ENCODE measurements at regions not wholly inside any gene's neighbourhood (a gene's known extent, or its start where the extent isn't known, plus 50 kb on each side); places are given as distances from the start of the nearest gene placed in this dataset.

GRCh38 chr18:6598657-6599056, 130.9 kb upstream of the ARHGAP28 start:
- TF ChIP-seq EZH2 (IDR thresholded peaks at IDR 0.05; ENCODE audit: borderline replicate concordance, insufficient read depth, low read depth, low read length, poor library complexity, severe bottlenecking) (no peak), CTCF (IDR thresholded peaks at IDR 0.05) (no peak)
- intact Hi-C loops (cut with micrococcal nuclease) = no loop called here
- Histone ChIP-seq H3K4me1 (ENCODE audit: control insufficient read depth in 2 of 2, insufficient read depth in 2 of 2, low read length in 2 of 2) (no peaks in the 10 kb centered on the region), H3K27ac (ENCODE audit: low read length in 2 of 2) (no peak overlapping the region), H4K20me1 (ENCODE audit: control insufficient read depth, insufficient read depth, low read length, poor library complexity, severe bottlenecking) (no peaks in the 10 kb centered on the region), H3K9ac (ENCODE audit: low read length) (no peak overlapping the region), H3K27me3 (replicated peaks in 1 of 4; ENCODE audit: control extremely low read depth in 1 of 4, control insufficient read depth in 3 of 4, insufficient read depth in 4 of 4, low read length in 3 of 4) (no peaks in the 10 kb centered on the region), H3K4me3 (ENCODE audit: control extremely low read depth in 1 of 5, extremely low read depth in 1 of 5, insufficient read depth in 1 of 5, low read depth in 2 of 5, low read length in 4 of 5) (no peak overlapping the region), H3K9me3 (ENCODE audit: control extremely low read depth in 1 of 3, control insufficient read depth in 2 of 3, insufficient read depth in 1 of 3, low read length in 2 of 3) (peaks cover 0 to 10% (median 0%) of the 10 kb centered on the region in 3 donors), H3K79me2 (ENCODE audit: control insufficient read depth, insufficient read depth, low read length) (no peaks in the 10 kb centered on the region), H3K36me3 (replicated peaks in 1 of 2; ENCODE audit: control extremely low read depth in 1 of 2, control insufficient read depth in 1 of 2, extremely low read depth in 1 of 2, insufficient read depth in 2 of 2, low read length in 1 of 2) (no peaks in the 10 kb centered on the region), H2AFZ (ENCODE audit: insufficient read depth, low read depth, low read length, poor library complexity, severe bottlenecking) (no peak overlapping the region), H3K4me2 (replicated peaks; ENCODE audit: low read depth, low read length, poor library complexity, severe bottlenecking) (no peak overlapping the region)
- WGBS (ENCODE audit: insufficient coverage) = 74% methylated on average over 6 of the region's 7 CpGs
- Mint-ChIP-seq H3K27ac (no peak overlapping the region), H3K27me3 (no peaks in the 10 kb centered on the region), H3K4me3 (no peak overlapping the region), H3K4me1 (no peaks in the 10 kb centered on the region), H3K9me3 (ENCODE audit: insufficient read depth) (no peaks in the 10 kb centered on the region)
- CTCF ChIA-PET = no interaction called here
- ATAC-seq (ENCODE audit: low read depth) (no peak), DNase-seq (no peak)
- POLR2A ChIA-PET = no interaction called here

- ChIA-PET CTCF (no interaction called here), POLR2A (no interaction called here)
- no peak overlapping the region for H3K4me3 ChIP-seq (ENCODE audit: control extremely low read depth in 1 of 5, extremely low read depth in 1 of 5, insufficient read depth in 1 of 5, low read depth in 2 of 5, low read length in 4 of 5)
- no peaks in the 10 kb centered on the region for H3K4me1 Mint-ChIP-seq
- H3K9me3 Mint-ChIP-seq (ENCODE audit: insufficient read depth) = no peaks in the 10 kb centered on the region
- H3K27me3 Mint-ChIP-seq = no peaks in the 10 kb centered on the region
- no peak overlapping the region for H3K27ac ChIP-seq (ENCODE audit: low read length in 2 of 2)
- H4K20me1 ChIP-seq (ENCODE audit: control insufficient read depth, insufficient read depth, low read length, poor library complexity, severe bottlenecking) = no peaks in the 10 kb centered on the region
- WGBS (ENCODE audit: insufficient coverage) = 97% methylated on average over 3 of the region's 3 CpGs
- no peaks in the 10 kb centered on the region for H3K79me2 ChIP-seq (ENCODE audit: control insufficient read depth, insufficient read depth, low read length)
- ATAC-seq (ENCODE audit: low read depth) (no peak), DNase-seq (no peak)
- H3K4me3 Mint-ChIP-seq = no peak overlapping the region
- no peak overlapping the region for H3K4me2 ChIP-seq (replicated peaks; ENCODE audit: low read depth, low read length, poor library complexity, severe bottlenecking)
- no peak for TF ChIP-seq EZH2 (IDR thresholded peaks at IDR 0.05; ENCODE audit: borderline replicate concordance, insufficient read depth, low read depth, low read length, poor library complexity, severe bottlenecking)
- no peak for TF ChIP-seq CTCF (IDR thresholded peaks at IDR 0.05)
- H3K27ac Mint-ChIP-seq = no peak overlapping the region
- H3K27me3 ChIP-seq (replicated peaks in 1 of 4; ENCODE audit: control extremely low read depth in 1 of 4, control insufficient read depth in 3 of 4, insufficient read depth in 4 of 4, low read length in 3 of 4) = no peaks in the 10 kb centered on the region
- H3K9ac ChIP-seq (ENCODE audit: low read length) = no peak overlapping the region
- H3K4me1 ChIP-seq (ENCODE audit: control insufficient read depth in 2 of 2, insufficient read depth in 2 of 2, low read length in 2 of 2) = no peaks in the 10 kb centered on the region
- H3K36me3 ChIP-seq (replicated peaks in 1 of 2; ENCODE audit: control extremely low read depth in 1 of 2, control insufficient read depth in 1 of 2, extremely low read depth in 1 of 2, insufficient read depth in 2 of 2, low read length in 1 of 2) = no peaks in the 10 kb centered on the region
- no peak overlapping the region for H2AFZ ChIP-seq (ENCODE audit: insufficient read depth, low read depth, low read length, poor library complexity, severe bottlenecking)
- intact Hi-C loops (cut with micrococcal nuclease) = no loop called here
- peaks cover 0 to 7% (median 0%) of the 10 kb centered on the region in 3 donors for H3K9me3 ChIP-seq (ENCODE audit: control extremely low read depth in 1 of 3, control insufficient read depth in 2 of 3, insufficient read depth in 1 of 3, low read length in 2 of 3)
Measured at GRCh38 chr18:6600667-6601167, 128.8 kb upstream of the ARHGAP28 start.
